SK-N-SH (cell line): ENCODE measurements at regions not wholly inside any gene's neighbourhood (a gene's known extent, or its start where the extent isn't known, plus 50 kb on each side); places are given as distances from the start of the nearest gene placed in this dataset.

ENCODE experiments used
- CTCF ChIA-PET: fragments of 300-600, 350-600 bp; formaldehyde crosslinking; extraction: SDS; loops from one replicate; lab custom pipeline; 2021; lab: Yijun Ruan, JAX
- POLR2A ChIA-PET: fragments of 350-600 bp; sonication (Branson Sonifier 250); formaldehyde crosslinking; extraction: SDS; loops from one replicate; lab custom pipeline; 2020; ENCODE audit warnings: antibody characterized with exemption, inconsistent platforms; lab: Yijun Ruan, JAX
- DNase-seq: peaks from one replicate; pipeline ENCODE4 v3.0.0; 2012
- H2AFZ ChIP-seq: fragments of 200-600 bp; sonication (generic); 2 replicates; pipeline ENCODE4 v1.8.1; 2016; ENCODE audit warnings: antibody characterized with exemption, mild to moderate bottlenecking, low read depth
- H3F3A ChIP-seq: fragments of 200-600 bp; sonication (generic); replicated peaks from 2 replicates; pipeline ENCODE3; 2016; ENCODE audit warnings: antibody characterized with exemption, mild to moderate bottlenecking; ENCODE audit not compliant: insufficient read depth
- H3K27ac ChIP-seq, 2 experiments: fragments of 200-500 bp in 1 of 2; fragments of 200-600 bp in 1 of 2; sonication (Bioruptor generic) in 1 of 2; sonication (generic), shearing (Covaris generic) in 1 of 2; 2 replicates each; pipeline versions ENCODE4 v1.5.1 to v1.6.1; 2014 to 2016; ENCODE audit warnings: low read depth in 2 of 2, inconsistent platforms in 1 of 2, low read length in 1 of 2, mild to moderate bottlenecking in 1 of 2, mixed read lengths in 1 of 2
- H3K27me3 ChIP-seq: fragments of 200-600 bp; sonication (generic), shearing (Covaris generic); 2 replicates; pipeline ENCODE4 v1.6.1; 2016; ENCODE audit warnings: mixed run types; ENCODE audit not compliant: insufficient read depth
- H3K36me3 ChIP-seq, 2 experiments: fragments of 200-500 bp in 1 of 2; fragments of 200-600 bp in 1 of 2; sonication (Bioruptor generic) in 1 of 2; sonication (generic) in 1 of 2; replicated peaks in 1 of 2; 2 replicates each; pipeline versions ENCODE3 to v1.5.1; 2014 to 2016; ENCODE audit warnings: low read length in 1 of 2, mild to moderate bottlenecking in 1 of 2; ENCODE audit not compliant: insufficient read depth in 2 of 2, control insufficient read depth in 1 of 2
- H3K4me1 ChIP-seq, 2 experiments: fragments of 200-500 bp in 1 of 2; fragments of 200-600 bp in 1 of 2; sonication (Bioruptor generic) in 1 of 2; sonication (generic), shearing (Covaris generic) in 1 of 2; 2 replicates each; pipeline versions ENCODE4 v1.5.1 to v1.6.1; 2014 to 2016; ENCODE audit warnings: low read depth in 1 of 2, low read length in 1 of 2, mixed run types in 1 of 2; ENCODE audit not compliant: insufficient read depth in 2 of 2, control insufficient read depth in 1 of 2
- H3K4me2 ChIP-seq: fragments of 200-600 bp; sonication (generic), shearing (Covaris generic); 2 replicates; pipeline ENCODE4 v1.6.1; 2017; ENCODE audit warnings: mixed run types
- H3K4me3 ChIP-seq, 2 experiments: fragments of 200-500 bp in 1 of 2; fragments of 200-600 bp in 1 of 2; sonication (Bioruptor generic) in 1 of 2; sonication (generic), shearing (Covaris generic) in 1 of 2; 2 replicates each; pipeline versions ENCODE4 v1.5.1 to v1.8.1; 2014 to 2016; ENCODE audit warnings: low read depth in 2 of 2, inconsistent platforms in 1 of 2, low read length in 1 of 2, mild to moderate bottlenecking in 1 of 2, mixed read lengths in 1 of 2, moderate library complexity in 1 of 2
- H3K79me2 ChIP-seq: fragments of 200-600 bp; sonication (generic); 2 replicates; pipeline ENCODE4 v1.8.1; 2017; ENCODE audit warnings: mild to moderate bottlenecking; ENCODE audit not compliant: insufficient read depth
- H3K9ac ChIP-seq: fragments of 200-600 bp; sonication (generic); 2 replicates; pipeline ENCODE4 v1.6.1; 2017; ENCODE audit warnings: mixed run types
- H3K9me2 ChIP-seq: fragments of 200-600 bp; sonication (generic); 2 replicates; pipeline ENCODE4 v1.6.1; 2017; ENCODE audit warnings: mixed run types
- H3K9me3 ChIP-seq: fragments of 200-600 bp; sonication (generic); 2 replicates; pipeline ENCODE4 v1.6.1; 2017; ENCODE audit warnings: mixed run types, mild to moderate bottlenecking, moderate library complexity
- H4K20me1 ChIP-seq: fragments of 200-600 bp; sonication (generic); 2 replicates; pipeline ENCODE4 v1.6.1; 2017; ENCODE audit warnings: mild to moderate bottlenecking, mixed run types; ENCODE audit not compliant: insufficient read depth
- CHD2 ChIP-seq: fragments of 150-350 bp; IDR thresholded peaks from 2 replicates; pipeline ENCODE4 v1.6.1; 2018; ENCODE audit warnings: low read length; ENCODE audit not compliant: partially characterized antibody
- FOSL2 ChIP-seq: IDR thresholded peaks from 2 replicates; pipeline ENCODE4 v1.4.0; 2012; ENCODE audit warnings: low read depth, mild to moderate bottlenecking, moderate library complexity, borderline replicate concordance
- FOXJ3 ChIP-seq: sonication (generic); formaldehyde crosslinking; IDR thresholded peaks from 2 replicates; pipeline ENCODE4 v1.5.1; 2020; ENCODE audit warnings: mild to moderate bottlenecking, missing genetic modification reagents
- FOXM1 ChIP-seq: IDR thresholded peaks from 2 replicates; pipeline ENCODE4 v1.4.0; 2012; ENCODE audit warnings: low read depth, mild to moderate bottlenecking
- GATA2 ChIP-seq: sonication (generic); formaldehyde crosslinking; IDR thresholded peaks from 2 replicates; pipeline ENCODE4 v1.5.0; 2020; ENCODE audit warnings: mild to moderate bottlenecking, missing genetic modification reagents
- JUND ChIP-seq: IDR thresholded peaks from 2 replicates; pipeline ENCODE4 v1.4.0; 2012
- NRF1 ChIP-seq: IDR thresholded peaks from 2 replicates; pipeline ENCODE4 v1.6.1; 2012; ENCODE audit warnings: low read depth, mild to moderate bottlenecking, low read length
- POLR2AphosphoS5 ChIP-seq: IDR thresholded peaks from 2 replicates; pipeline ENCODE4 v1.6.1; 2012; ENCODE audit warnings: low read depth, low read length
- RAD21 ChIP-seq: IDR thresholded peaks from 2 replicates; pipeline ENCODE4 v1.6.1; 2012; ENCODE audit warnings: mild to moderate bottlenecking, low read length
- RFX5 ChIP-seq: IDR thresholded peaks from 2 replicates; pipeline ENCODE4 v1.6.1; 2012; ENCODE audit warnings: mild to moderate bottlenecking, improper control_type of control experiment, low read length
- RXRA ChIP-seq: IDR thresholded peaks from 2 replicates; pipeline ENCODE4 v1.4.0; 2012; ENCODE audit warnings: low read depth, mild to moderate bottlenecking, borderline replicate concordance
- SMC3 ChIP-seq: IDR thresholded peaks from 2 replicates; pipeline ENCODE4 v1.6.1; 2012; ENCODE audit warnings: low read depth, low read length, improper control_type of control experiment
- WGBS: methylation state at CpG from one replicate; pipeline ENCODE4 v1.1.6; 2017; ENCODE audit warnings: low lambda C conversion rate; 5-methylcytosine and 5-hydroxymethylcytosine counted together
- TF ChIP-seq, protein P1 (sequence below): IDR thresholded peaks from 2 replicates; pipeline ENCODE4 v1.4.0; 2012; ENCODE audit warnings: low read depth, borderline replicate concordance
- TF ChIP-seq, protein P2 (sequence below): IDR thresholded peaks from 2 replicates; pipeline ENCODE4 v1.4.0; 2012; ENCODE audit warnings: low read depth, borderline replicate concordance
- TF ChIP-seq, protein P3 (sequence below): fragments of 200-600 bp; sonication (generic); IDR thresholded peaks from 2 replicates; pipeline ENCODE4 v1.6.1; 2017; ENCODE audit warnings: antibody characterized with exemption, mild to moderate bottlenecking, moderate library complexity

DNA sequence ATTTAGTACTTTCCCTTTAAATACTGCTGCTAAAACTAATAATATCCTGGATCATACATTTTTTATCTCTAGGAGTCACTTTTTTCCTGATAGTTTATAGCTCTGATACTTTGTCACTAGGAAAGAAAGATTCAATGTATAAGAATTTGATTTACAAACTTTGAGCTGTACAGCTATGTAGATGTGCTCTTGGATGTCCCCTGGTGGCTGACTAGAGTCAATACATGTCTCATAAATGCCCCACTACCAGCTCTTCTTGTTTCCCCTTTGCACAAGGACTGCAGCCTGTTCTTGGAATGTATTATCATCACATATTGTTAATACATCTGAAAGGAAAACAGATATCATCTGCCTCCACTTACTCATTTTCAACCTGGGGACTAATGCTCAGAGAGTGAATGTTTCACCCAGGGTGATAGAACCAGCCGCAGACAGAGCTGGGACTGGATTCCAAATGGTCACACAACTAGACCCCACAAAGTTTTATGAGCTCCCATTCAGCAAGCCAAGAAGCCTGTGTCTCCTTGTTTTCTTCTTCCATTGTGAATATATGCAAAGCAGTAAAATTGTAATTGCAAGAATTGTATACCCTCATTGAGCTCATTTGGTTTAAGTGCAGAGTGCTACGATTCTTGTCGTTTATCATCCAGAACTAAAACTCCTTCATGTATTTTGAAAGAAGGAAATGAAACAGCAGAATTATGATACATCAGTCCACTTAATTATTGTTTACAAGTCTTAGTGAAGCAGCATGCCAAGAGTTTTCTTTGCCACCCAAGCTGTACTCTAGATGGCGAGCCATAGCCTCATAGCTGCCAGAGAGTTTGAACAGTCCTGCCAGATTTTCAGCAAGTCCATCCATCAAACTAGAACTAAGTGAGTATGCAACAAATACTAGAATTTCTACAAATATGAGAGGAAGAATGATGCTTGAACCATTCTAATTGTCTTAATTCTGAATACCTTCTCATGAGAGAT lies 261.6 kb upstream of the LMCD1 start:
- 78% methylated on average over 4 of the region's 4 CpGs for WGBS
- no peak overlapping the region for H3K4me3 ChIP-seq

More for the DNA sequence above, 261.6 kb upstream of the LMCD1 start:
- Histone ChIP-seq H3K4me2 (no peak overlapping the region), H3K4me1 (no peaks in the 10 kb centered on the region; a peak in 1 of 4 replicates), H2AFZ (no peak overlapping the region), H3F3A (no peaks in the 10 kb centered on the region), H3K36me3 (no peaks in the 10 kb centered on the region), H3K9me2 (no peaks in the 10 kb centered on the region), H3K79me2 (no peaks in the 10 kb centered on the region), H3K9me3 (no peaks in the 10 kb centered on the region), H3K9ac (no peak overlapping the region), H4K20me1 (no peaks in the 10 kb centered on the region), H3K27me3 (no peaks in the 10 kb centered on the region), H3K27ac (no peak overlapping the region)
- CTCF ChIA-PET, result interaction anchor here (0.6 to 3.8 kb wide), 39 partner anchors 8 to 1449 kb away, joined by 3 to 45 read pairs (median 5); no protein-coding TSS in a partner anchor
- DNase-seq, result peak; percentile 50
- POLR2A ChIA-PET, result no interaction called here
- no peak for TF ChIP-seq RFX5
- TF ChIP-seq, protein P1, sequence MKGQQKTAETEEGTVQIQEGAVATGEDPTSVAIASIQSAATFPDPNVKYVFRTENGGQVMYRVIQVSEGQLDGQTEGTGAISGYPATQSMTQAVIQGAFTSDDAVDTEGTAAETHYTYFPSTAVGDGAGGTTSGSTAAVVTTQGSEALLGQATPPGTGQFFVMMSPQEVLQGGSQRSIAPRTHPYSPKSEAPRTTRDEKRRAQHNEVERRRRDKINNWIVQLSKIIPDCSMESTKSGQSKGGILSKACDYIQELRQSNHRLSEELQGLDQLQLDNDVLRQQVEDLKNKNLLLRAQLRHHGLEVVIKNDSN, result no peak
- TF ChIP-seq GATA2 (CRISPR knock-in tag), result no peak
- TF ChIP-seq FOSL2, result no peak
- no peak for TF ChIP-seq JUND
- no peak for TF ChIP-seq NRF1
- no peak for TF ChIP-seq POLR2AphosphoS5
- TF ChIP-seq, protein P2, sequence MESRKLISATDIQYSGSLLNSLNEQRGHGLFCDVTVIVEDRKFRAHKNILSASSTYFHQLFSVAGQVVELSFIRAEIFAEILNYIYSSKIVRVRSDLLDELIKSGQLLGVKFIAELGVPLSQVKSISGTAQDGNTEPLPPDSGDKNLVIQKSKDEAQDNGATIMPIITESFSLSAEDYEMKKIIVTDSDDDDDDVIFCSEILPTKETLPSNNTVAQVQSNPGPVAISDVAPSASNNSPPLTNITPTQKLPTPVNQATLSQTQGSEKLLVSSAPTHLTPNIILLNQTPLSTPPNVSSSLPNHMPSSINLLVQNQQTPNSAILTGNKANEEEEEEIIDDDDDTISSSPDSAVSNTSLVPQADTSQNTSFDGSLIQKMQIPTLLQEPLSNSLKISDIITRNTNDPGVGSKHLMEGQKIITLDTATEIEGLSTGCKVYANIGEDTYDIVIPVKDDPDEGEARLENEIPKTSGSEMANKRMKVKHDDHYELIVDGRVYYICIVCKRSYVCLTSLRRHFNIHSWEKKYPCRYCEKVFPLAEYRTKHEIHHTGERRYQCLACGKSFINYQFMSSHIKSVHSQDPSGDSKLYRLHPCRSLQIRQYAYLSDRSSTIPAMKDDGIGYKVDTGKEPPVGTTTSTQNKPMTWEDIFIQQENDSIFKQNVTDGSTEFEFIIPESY, result no peak
- no peak for TF ChIP-seq RXRA
- TF ChIP-seq FOXM1, result no peak
- TF ChIP-seq SMC3, result peak; percentile 74
- peak; percentile 71 for TF ChIP-seq RAD21
- TF ChIP-seq, protein P3, sequence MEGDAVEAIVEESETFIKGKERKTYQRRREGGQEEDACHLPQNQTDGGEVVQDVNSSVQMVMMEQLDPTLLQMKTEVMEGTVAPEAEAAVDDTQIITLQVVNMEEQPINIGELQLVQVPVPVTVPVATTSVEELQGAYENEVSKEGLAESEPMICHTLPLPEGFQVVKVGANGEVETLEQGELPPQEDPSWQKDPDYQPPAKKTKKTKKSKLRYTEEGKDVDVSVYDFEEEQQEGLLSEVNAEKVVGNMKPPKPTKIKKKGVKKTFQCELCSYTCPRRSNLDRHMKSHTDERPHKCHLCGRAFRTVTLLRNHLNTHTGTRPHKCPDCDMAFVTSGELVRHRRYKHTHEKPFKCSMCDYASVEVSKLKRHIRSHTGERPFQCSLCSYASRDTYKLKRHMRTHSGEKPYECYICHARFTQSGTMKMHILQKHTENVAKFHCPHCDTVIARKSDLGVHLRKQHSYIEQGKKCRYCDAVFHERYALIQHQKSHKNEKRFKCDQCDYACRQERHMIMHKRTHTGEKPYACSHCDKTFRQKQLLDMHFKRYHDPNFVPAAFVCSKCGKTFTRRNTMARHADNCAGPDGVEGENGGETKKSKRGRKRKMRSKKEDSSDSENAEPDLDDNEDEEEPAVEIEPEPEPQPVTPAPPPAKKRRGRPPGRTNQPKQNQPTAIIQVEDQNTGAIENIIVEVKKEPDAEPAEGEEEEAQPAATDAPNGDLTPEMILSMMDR, result peak; percentile 84
- no peak for TF ChIP-seq CHD2
- TF ChIP-seq FOXJ3 (CRISPR knock-in tag), result no peak
